SK-N-MC (cell line): ENCODE measurements at regions not wholly inside any gene's neighbourhood (a gene's known extent, or its start where the extent isn't known, plus 50 kb on each side); places are given as distances from the start of the nearest gene placed in this dataset.

ENCODE experiments used
- EZH2 ChIP-seq: fragments of 200-600 bp; sonication (generic); IDR thresholded peaks from one replicate; pipeline ENCODE4 v1.6.1; 2017; ENCODE audit warnings: antibody characterized with exemption
- POLR2AphosphoS5 ChIP-seq: IDR thresholded peaks from 2 replicates; pipeline ENCODE4 v1.6.1; 2012; ENCODE audit warnings: mild to moderate bottlenecking, low read depth, low read length, borderline replicate concordance

GRCh38 chr4:155478336-155478835 is 101.6 kb upstream of the MAP9 start:
- TF ChIP-seq POLR2AphosphoS5 (no peak), EZH2 (no peak)
